ENCODE measurements at regions not wholly inside any gene's neighbourhood (a gene's known extent, or its start where the extent isn't known, plus 50 kb on each side); places are given as distances from the start of the nearest gene placed in this dataset.
"Not testable (repeated sequence)": the region's sequence is repeated elsewhere in the genome, so short reads cannot be mapped to it uniquely, and the experiment has no call there.

DNA sequence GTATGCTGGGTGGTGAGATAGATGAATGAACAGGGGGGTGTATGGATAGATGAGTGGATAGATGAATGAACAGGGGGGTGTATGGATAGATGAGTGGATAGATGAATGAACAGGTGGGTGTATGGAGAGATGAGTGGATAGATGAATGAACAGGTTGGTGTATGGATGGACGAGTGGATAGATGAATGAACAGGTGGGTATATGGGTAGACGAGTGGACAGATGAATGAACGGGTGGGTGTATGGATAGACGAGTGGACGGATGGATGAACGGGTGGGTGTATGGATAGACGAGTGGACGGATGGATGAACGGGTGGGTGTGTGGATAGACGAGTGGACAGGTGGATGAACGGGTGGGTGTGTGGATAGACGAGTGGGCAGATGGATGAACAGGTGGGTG is 110.3 kb upstream of the ZNF469 start:
- CTCF ChIA-PET; H3K36me3 Mint-ChIP-seq (ENCODE audit: low read depth); ATAC-seq; H3K27ac Mint-ChIP-seq; H3K27me3 Mint-ChIP-seq; H3K4me3 Mint-ChIP-seq; H3K4me1 Mint-ChIP-seq (ENCODE audit: low read depth); POLR2A ChIA-PET; intact Hi-C loops (cut with micrococcal nuclease); DNase-seq; H3K9me3 Mint-ChIP-seq: not testable (repeated sequence)

- ATAC-seq; H3K27me3 Mint-ChIP-seq; H3K4me1 Mint-ChIP-seq (ENCODE audit: low read depth); DNase-seq; H3K4me3 Mint-ChIP-seq; H3K27ac Mint-ChIP-seq; CTCF ChIA-PET; intact Hi-C loops (cut with micrococcal nuclease); H3K9me3 Mint-ChIP-seq; POLR2A ChIA-PET; H3K36me3 Mint-ChIP-seq (ENCODE audit: low read depth): not testable (repeated sequence)
Observed at GRCh38 chr16:88274126-88274750, 108.5 kb upstream of the ZNF469 start.

GRCh38 chr16:88274847-88275246 is 107.9 kb upstream of the ZNF469 start:
- DNase-seq (no peak), ATAC-seq (no peak)
- no peak overlapping the region for H3K4me3 Mint-ChIP-seq
- no peaks in the 10 kb centered on the region for H3K36me3 Mint-ChIP-seq (ENCODE audit: low read depth)
- CTCF ChIA-PET = interaction anchor here (0.9 kb wide), 1 partner anchor 12 kb away, joined by 3 read pairs; no protein-coding TSS in a partner anchor
- peaks cover 2% of the 10 kb centered on the region for H3K27me3 Mint-ChIP-seq
- TF ChIP-seq, protein P1, sequence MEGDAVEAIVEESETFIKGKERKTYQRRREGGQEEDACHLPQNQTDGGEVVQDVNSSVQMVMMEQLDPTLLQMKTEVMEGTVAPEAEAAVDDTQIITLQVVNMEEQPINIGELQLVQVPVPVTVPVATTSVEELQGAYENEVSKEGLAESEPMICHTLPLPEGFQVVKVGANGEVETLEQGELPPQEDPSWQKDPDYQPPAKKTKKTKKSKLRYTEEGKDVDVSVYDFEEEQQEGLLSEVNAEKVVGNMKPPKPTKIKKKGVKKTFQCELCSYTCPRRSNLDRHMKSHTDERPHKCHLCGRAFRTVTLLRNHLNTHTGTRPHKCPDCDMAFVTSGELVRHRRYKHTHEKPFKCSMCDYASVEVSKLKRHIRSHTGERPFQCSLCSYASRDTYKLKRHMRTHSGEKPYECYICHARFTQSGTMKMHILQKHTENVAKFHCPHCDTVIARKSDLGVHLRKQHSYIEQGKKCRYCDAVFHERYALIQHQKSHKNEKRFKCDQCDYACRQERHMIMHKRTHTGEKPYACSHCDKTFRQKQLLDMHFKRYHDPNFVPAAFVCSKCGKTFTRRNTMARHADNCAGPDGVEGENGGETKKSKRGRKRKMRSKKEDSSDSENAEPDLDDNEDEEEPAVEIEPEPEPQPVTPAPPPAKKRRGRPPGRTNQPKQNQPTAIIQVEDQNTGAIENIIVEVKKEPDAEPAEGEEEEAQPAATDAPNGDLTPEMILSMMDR (IDR thresholded peaks at IDR 0.05) = no peak
- intact Hi-C loops (cut with micrococcal nuclease) = no loop called here
- POLR2A ChIA-PET = no interaction called here
- no peak overlapping the region for H3K27ac Mint-ChIP-seq
- no peaks in the 10 kb centered on the region for H3K4me1 Mint-ChIP-seq (ENCODE audit: low read depth)
- H3K9me3 Mint-ChIP-seq = no peaks in the 10 kb centered on the region

DNA sequence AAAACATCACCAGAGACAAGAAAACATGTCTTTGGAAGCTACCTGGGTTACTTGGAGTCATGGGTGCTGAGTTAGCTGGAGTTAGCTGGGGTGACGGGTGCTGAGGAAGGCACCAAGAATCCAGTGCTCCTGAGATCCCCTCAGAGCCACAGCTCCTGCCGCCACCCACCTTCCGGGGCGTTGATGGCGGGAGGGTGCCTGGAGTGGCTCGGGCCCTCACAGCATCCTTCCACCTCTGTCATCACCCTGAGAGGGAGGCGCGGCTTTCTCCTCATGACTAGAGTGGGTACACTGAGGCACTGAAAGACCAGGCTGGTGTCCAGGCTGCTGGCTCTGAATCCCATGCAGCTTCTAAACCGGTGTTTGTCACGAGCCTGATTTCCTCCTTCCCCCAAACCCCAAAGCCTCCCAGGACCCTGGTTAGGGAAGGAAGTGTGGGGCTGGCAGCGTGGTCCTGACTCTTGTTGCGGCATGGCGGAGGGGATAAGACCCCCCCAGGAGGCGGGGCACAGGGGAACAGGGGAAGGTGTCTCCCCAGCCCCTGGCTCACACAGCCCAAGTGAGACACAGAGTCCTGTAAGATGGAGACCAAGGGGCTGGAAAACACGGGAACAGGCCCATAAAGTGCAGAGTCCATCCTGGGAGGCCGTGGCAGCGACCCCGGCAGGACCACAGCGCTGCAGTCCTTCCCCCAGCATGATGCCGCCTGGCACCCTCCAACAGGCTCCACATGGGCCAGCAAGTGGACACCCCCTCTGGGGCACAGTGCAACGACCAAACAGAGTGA is 107.2 kb upstream of the ZNF469 start:
- H3K4me1 Mint-ChIP-seq (ENCODE audit: low read depth); ATAC-seq; H3K27me3 Mint-ChIP-seq; H3K36me3 Mint-ChIP-seq (ENCODE audit: low read depth); POLR2A ChIA-PET; H3K4me3 Mint-ChIP-seq; intact Hi-C loops (cut with micrococcal nuclease); H3K27ac Mint-ChIP-seq; H3K9me3 Mint-ChIP-seq; DNase-seq: not testable (repeated sequence)
- CTCF ChIA-PET = interaction anchor here (0.9 kb wide), 1 partner anchor 11 kb away, joined by 3 read pairs; no protein-coding TSS in a partner anchor

GRCh38 chr16:88276123-88276588 is 106.6 kb upstream of the ZNF469 start:
- H3K27ac Mint-ChIP-seq; intact Hi-C loops (cut with micrococcal nuclease); ATAC-seq; POLR2A ChIA-PET; DNase-seq; H3K9me3 Mint-ChIP-seq; CTCF ChIA-PET; H3K4me1 Mint-ChIP-seq (ENCODE audit: low read depth); H3K27me3 Mint-ChIP-seq; H3K4me3 Mint-ChIP-seq; H3K36me3 Mint-ChIP-seq (ENCODE audit: low read depth): not testable (repeated sequence)

GRCh38 chr16:88276591-88276990 is 106.2 kb upstream of the ZNF469 start:
- TF ChIP-seq, protein P1 (IDR thresholded peaks at IDR 0.05) = no peak
- Mint-ChIP-seq H3K4me1 (ENCODE audit: low read depth) (no peaks in the 10 kb centered on the region), H3K27ac (no peak overlapping the region), H3K4me3 (no peak overlapping the region), H3K27me3 (no peaks in the 10 kb centered on the region), H3K9me3 (no peaks in the 10 kb centered on the region), H3K36me3 (ENCODE audit: low read depth) (no peaks in the 10 kb centered on the region)
- ATAC-seq (no peak), DNase-seq (no peak)
- intact Hi-C loops (cut with micrococcal nuclease) = no loop called here
- POLR2A ChIA-PET = no interaction called here
- CTCF ChIA-PET = no interaction called here

- H3K27ac Mint-ChIP-seq = no peak overlapping the region
- CTCF ChIA-PET = no interaction called here
- no peak overlapping the region for H3K4me3 Mint-ChIP-seq
- TF ChIP-seq, protein P1 (IDR thresholded peaks at IDR 0.05) = no peak
- H3K4me1 Mint-ChIP-seq (ENCODE audit: low read depth) = no peaks in the 10 kb centered on the region
- no peak for ATAC-seq
- no peaks in the 10 kb centered on the region for H3K9me3 Mint-ChIP-seq
- DNase-seq = no peak
- no peaks in the 10 kb centered on the region for H3K36me3 Mint-ChIP-seq (ENCODE audit: low read depth)
- intact Hi-C loops (cut with micrococcal nuclease) = no loop called here
- POLR2A ChIA-PET = no interaction called here
- no peaks in the 10 kb centered on the region for H3K27me3 Mint-ChIP-seq
Observed at GRCh38 chr16:88279998-88280397, 102.8 kb upstream of the ZNF469 start.

All from activated CD8-positive, alpha-beta T cell treated with anti-CD3 and anti-CD28 coated beads for 36 hours (primary cell).